ENCODE measurements at regions not wholly inside any gene's neighbourhood (a gene's known extent, or its start where the extent isn't known, plus 50 kb on each side); places are given as distances from the start of the nearest gene placed in this dataset.

GRCh38 chr2:15760232-15760910, 168.7 kb downstream of the DDX1 start:
- TF ChIP-seq CTCF (IDR thresholded peaks at IDR 0.05; ENCODE audit: insufficient read depth, low read length) (no peak), REST (IDR thresholded peaks at IDR 0.05; ENCODE audit: insufficient replicate concordance, low read depth) (no peak), GABPA (IDR thresholded peaks at IDR 0.05; ENCODE audit: low read depth) (no peak), POLR2AphosphoS5 (IDR thresholded peaks at IDR 0.05; ENCODE audit: low read depth) (no peak)

All from HL-60 (cell line).